GM12864 (cell line): ENCODE measurements at regions not wholly inside any gene's neighbourhood (a gene's known extent, or its start where the extent isn't known, plus 50 kb on each side); places are given as distances from the start of the nearest gene placed in this dataset.

ENCODE experiments used
- DNase-seq: peaks from one replicate; pipeline ENCODE4 v3.0.0-alpha.2; 2011; ENCODE audit warnings: low read depth
- H3K4me3 ChIP-seq: 2 replicates; pipeline ENCODE4 v1.5.1; 2011; ENCODE audit warnings: mild to moderate bottlenecking, low read depth, low read length, control low read depth
- CTCF ChIP-seq: IDR thresholded peaks from 2 replicates; pipeline ENCODE4 v1.5.1; 2011; ENCODE audit warnings: low read depth, mild to moderate bottlenecking, moderate library complexity, low read length, control low read depth, inconsistent platforms; ENCODE audit errors: missing control alignments

DNA sequence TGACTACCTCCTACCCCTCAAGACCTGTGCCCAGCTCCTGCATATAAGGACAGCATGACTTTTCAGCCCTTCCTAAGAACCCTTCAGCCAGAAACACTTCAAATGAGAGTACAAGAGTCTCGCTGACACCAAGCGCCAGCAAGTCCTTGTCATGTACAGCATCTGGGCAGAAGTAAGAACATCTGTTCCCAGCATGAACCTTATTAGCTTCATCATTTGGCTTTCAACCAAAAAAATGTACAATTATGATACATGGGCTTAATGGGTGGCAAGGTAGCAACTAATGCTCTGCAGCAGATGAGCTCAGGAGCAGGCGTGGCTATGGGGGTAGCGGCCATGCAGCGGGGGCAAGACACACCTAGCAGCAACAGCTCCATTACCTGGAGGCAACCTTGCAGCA lies 487.6 kb downstream of the COG6 start:
- no peak overlapping the region for H3K4me3 ChIP-seq
- DNase-seq: no peak
- TF ChIP-seq CTCF: no peak

- H3K4me3 ChIP-seq: no peak overlapping the region
- DNase-seq: no peak
- no peak for TF ChIP-seq CTCF
Measured at GRCh38 chr13:40143559-40143958, 488.1 kb downstream of the COG6 start.

GRCh38 chr13:40145139-40145538 lies 489.7 kb downstream of the COG6 start:
- H3K4me3 ChIP-seq: no peak overlapping the region
- no peak for TF ChIP-seq CTCF
- no peak for DNase-seq

DNA sequence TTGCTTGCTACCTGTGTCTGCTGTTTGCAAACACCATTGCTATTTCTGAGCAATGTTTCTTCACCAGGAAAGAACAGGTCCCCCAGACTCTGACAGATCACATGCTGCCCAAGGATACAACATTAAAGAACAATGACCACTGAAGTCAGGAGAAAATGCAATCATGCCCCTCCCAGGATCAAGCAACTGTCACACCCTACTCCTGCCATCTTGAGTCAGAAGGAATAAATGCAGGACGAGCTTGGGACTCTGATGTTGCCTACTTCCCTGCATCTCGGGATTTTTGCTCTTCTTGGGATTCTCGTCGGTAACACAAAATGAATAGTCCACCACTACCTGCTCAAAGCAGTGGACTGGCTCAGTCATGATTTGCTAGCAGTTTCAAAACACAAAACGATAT lies 490.6 kb downstream of the COG6 start:
- DNase-seq: no peak
- H3K4me3 ChIP-seq: no peak overlapping the region
- TF ChIP-seq CTCF: no peak

- no peak for DNase-seq
- H3K4me3 ChIP-seq: no peak overlapping the region
- no peak for TF ChIP-seq CTCF
Measured at GRCh38 chr13:40146611-40147117, 491.2 kb downstream of the COG6 start.

- no peak for TF ChIP-seq CTCF
- DNase-seq: no peak
- no peak overlapping the region for H3K4me3 ChIP-seq
Measured at GRCh38 chr13:40148101-40148500, 492.6 kb downstream of the COG6 start.

DNA sequence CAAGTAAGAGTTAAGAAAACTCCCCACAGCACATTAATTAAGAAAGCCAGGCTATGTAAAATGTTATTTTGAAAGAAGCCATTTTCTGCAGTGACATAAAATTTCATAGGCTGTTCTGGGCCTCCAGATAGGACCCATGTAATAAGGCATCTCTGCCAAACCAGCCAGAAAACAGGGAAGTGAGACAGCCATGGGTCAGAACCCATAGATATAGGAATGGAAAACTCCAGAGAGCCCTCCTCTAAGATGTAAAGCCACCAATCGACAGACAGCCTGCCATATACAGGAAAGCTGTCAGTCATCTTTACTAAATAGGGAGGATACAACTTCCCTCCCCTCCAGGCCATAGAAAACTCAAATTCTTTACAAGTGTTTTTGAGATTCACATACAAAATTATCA lies 493.3 kb downstream of the COG6 start:
- DNase-seq: no peak
- no peak overlapping the region for H3K4me3 ChIP-seq
- TF ChIP-seq CTCF: no peak
